ENCODE measurements at regions not wholly inside any gene's neighbourhood (a gene's known extent, or its start where the extent isn't known, plus 50 kb on each side); places are given as distances from the start of the nearest gene placed in this dataset.

- TF ChIP-seq, protein P1, sequence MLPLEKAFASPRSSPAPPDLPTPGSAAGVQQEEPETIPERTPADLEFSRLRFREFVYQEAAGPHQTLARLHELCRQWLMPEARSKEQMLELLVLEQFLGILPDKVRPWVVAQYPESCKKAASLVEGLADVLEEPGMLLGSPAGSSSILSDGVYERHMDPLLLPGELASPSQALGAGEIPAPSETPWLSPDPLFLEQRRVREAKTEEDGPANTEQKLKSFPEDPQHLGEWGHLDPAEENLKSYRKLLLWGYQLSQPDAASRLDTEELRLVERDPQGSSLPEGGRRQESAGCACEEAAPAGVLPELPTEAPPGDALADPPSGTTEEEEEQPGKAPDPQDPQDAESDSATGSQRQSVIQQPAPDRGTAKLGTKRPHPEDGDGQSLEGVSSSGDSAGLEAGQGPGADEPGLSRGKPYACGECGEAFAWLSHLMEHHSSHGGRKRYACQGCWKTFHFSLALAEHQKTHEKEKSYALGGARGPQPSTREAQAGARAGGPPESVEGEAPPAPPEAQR (CRISPR knock-in tag; IDR thresholded peaks at IDR 0.05), result no peak
- TF ChIP-seq MYBL2 (CRISPR knock-in tag; IDR thresholded peaks at IDR 0.05) (no peak), ETV6 (CRISPR knock-in tag; IDR thresholded peaks at IDR 0.05) (no peak), ESRRA (CRISPR knock-in tag; IDR thresholded peaks at IDR 0.05; ENCODE audit: borderline replicate concordance) (no peak), ZBTB21 (CRISPR knock-in tag; IDR thresholded peaks at IDR 0.05; ENCODE audit: borderline replicate concordance) (no peak), ZNF232 (CRISPR knock-in tag; IDR thresholded peaks at IDR 0.05) (no peak)
These were observed 408.8 kb upstream of the MAN1A1 start (continued) for GRCh38 chr6:119758385-119758784.

DNA sequence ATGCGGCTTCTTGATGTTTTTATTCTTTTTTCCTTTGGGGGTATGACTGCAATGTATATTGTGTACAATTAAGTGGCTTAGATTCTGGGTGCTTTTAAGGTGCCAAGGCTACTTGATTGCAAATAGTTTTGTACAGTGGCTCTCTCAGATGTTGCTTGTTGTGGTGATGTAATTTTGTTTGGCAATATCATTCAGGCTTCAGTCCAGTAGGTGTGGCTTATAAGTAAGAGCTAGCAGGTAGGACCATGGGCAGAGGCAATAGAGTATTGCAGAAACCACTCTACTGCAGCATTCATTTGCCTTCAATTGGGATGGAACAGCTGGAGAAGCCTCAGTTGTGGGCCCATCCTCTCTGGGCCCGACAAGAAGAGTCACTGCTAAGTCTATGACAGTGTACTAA, 407.9 kb upstream of the MAN1A1 start:
- CTCF ChIA-PET, result no interaction called here
- Mint-ChIP-seq H3K9me3 (no peaks in the 10 kb centered on the region), H3K27me3 (ENCODE audit: low read depth) (no peaks in the 10 kb centered on the region), H3K27ac (no peak overlapping the region), H3K4me3 (no peak overlapping the region), H3K4me1 (no peaks in the 10 kb centered on the region), H3K36me3 (no peaks in the 10 kb centered on the region)
- ATAC-seq, result no peak
- POLR2A ChIA-PET, result no interaction called here
- no peak for TF ChIP-seq TEAD1 (CRISPR knock-in tag; IDR thresholded peaks at IDR 0.05)
- no peak for TF ChIP-seq ESRRA (CRISPR knock-in tag; IDR thresholded peaks at IDR 0.05; ENCODE audit: borderline replicate concordance)
- no peak for TF ChIP-seq EMX1 (CRISPR knock-in tag; IDR thresholded peaks at IDR 0.05)
- no peak for TF ChIP-seq NFYB (CRISPR knock-in tag; conservative IDR thresholded peaks at IDR 0.05; ENCODE audit: low read depth)
- no peak for TF ChIP-seq ZNF317 (CRISPR knock-in tag; IDR thresholded peaks at IDR 0.05; ENCODE audit: borderline replicate concordance, low read depth)
- TF ChIP-seq, protein P2, sequence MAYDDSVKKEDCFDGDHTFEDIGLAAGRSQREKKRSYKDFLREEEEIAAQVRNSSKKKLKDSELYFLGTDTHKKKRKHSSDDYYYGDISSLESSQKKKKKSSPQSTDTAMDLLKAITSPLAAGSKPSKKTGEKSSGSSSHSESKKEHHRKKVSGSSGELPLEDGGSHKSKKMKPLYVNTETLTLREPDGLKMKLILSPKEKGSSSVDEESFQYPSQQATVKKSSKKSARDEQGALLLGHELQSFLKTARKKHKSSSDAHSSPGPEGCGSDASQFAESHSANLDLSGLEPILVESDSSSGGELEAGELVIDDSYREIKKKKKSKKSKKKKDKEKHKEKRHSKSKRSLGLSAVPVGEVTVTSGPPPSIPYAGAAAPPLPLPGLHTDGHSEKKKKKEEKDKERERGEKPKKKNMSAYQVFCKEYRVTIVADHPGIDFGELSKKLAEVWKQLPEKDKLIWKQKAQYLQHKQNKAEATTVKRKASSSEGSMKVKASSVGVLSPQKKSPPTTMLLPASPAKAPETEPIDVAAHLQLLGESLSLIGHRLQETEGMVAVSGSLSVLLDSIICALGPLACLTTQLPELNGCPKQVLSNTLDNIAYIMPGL (CRISPR knock-in tag; IDR thresholded peaks at IDR 0.05), result no peak
- TF ChIP-seq JUN (CRISPR knock-in tag; IDR thresholded peaks at IDR 0.05), result no peak
- no peak for TF ChIP-seq ERG (CRISPR knock-in tag; IDR thresholded peaks at IDR 0.05)
- TF ChIP-seq, protein P3, sequence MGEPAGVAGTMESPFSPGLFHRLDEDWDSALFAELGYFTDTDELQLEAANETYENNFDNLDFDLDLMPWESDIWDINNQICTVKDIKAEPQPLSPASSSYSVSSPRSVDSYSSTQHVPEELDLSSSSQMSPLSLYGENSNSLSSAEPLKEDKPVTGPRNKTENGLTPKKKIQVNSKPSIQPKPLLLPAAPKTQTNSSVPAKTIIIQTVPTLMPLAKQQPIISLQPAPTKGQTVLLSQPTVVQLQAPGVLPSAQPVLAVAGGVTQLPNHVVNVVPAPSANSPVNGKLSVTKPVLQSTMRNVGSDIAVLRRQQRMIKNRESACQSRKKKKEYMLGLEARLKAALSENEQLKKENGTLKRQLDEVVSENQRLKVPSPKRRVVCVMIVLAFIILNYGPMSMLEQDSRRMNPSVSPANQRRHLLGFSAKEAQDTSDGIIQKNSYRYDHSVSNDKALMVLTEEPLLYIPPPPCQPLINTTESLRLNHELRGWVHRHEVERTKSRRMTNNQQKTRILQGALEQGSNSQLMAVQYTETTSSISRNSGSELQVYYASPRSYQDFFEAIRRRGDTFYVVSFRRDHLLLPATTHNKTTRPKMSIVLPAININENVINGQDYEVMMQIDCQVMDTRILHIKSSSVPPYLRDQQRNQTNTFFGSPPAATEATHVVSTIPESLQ (CRISPR knock-in tag; IDR thresholded peaks at IDR 0.05), result no peak
- TF ChIP-seq, protein P4, sequence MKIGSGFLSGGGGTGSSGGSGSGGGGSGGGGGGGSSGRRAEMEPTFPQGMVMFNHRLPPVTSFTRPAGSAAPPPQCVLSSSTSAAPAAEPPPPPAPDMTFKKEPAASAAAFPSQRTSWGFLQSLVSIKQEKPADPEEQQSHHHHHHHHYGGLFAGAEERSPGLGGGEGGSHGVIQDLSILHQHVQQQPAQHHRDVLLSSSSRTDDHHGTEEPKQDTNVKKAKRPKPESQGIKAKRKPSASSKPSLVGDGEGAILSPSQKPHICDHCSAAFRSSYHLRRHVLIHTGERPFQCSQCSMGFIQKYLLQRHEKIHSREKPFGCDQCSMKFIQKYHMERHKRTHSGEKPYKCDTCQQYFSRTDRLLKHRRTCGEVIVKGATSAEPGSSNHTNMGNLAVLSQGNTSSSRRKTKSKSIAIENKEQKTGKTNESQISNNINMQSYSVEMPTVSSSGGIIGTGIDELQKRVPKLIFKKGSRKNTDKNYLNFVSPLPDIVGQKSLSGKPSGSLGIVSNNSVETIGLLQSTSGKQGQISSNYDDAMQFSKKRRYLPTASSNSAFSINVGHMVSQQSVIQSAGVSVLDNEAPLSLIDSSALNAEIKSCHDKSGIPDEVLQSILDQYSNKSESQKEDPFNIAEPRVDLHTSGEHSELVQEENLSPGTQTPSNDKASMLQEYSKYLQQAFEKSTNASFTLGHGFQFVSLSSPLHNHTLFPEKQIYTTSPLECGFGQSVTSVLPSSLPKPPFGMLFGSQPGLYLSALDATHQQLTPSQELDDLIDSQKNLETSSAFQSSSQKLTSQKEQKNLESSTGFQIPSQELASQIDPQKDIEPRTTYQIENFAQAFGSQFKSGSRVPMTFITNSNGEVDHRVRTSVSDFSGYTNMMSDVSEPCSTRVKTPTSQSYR (CRISPR knock-in tag; IDR thresholded peaks at IDR 0.05), result no peak
- TF ChIP-seq NFE2L1 (CRISPR knock-in tag; IDR thresholded peaks at IDR 0.05), result no peak
- TF ChIP-seq, protein P5, sequence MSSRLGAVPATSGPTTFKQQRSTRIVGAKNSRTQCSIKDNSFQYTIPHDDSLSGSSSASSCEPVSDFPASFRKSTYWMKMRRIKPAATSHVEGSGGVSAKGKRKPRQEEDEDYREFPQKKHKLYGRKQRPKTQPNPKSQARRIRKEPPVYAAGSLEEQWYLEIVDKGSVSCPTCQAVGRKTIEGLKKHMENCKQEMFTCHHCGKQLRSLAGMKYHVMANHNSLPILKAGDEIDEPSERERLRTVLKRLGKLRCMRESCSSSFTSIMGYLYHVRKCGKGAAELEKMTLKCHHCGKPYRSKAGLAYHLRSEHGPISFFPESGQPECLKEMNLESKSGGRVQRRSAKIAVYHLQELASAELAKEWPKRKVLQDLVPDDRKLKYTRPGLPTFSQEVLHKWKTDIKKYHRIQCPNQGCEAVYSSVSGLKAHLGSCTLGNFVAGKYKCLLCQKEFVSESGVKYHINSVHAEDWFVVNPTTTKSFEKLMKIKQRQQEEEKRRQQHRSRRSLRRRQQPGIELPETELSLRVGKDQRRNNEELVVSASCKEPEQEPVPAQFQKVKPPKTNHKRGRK (CRISPR knock-in tag; IDR thresholded peaks at IDR 0.05; ENCODE audit: borderline replicate concordance), result no peak
- TF ChIP-seq, protein P6, sequence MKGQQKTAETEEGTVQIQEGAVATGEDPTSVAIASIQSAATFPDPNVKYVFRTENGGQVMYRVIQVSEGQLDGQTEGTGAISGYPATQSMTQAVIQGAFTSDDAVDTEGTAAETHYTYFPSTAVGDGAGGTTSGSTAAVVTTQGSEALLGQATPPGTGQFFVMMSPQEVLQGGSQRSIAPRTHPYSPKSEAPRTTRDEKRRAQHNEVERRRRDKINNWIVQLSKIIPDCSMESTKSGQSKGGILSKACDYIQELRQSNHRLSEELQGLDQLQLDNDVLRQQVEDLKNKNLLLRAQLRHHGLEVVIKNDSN (CRISPR knock-in tag; IDR thresholded peaks at IDR 0.05), result no peak
- TF ChIP-seq NR2C2 (CRISPR knock-in tag; IDR thresholded peaks at IDR 0.05), result no peak
- TF ChIP-seq ZMAT4 (CRISPR knock-in tag; IDR thresholded peaks at IDR 0.05), result no peak
- TF ChIP-seq ELF4 (CRISPR knock-in tag; IDR thresholded peaks at IDR 0.05; ENCODE audit: low read depth), result no peak
- no peak for DNase-seq (ENCODE audit: low spot score)
